Stimulated activated CD4-positive, alpha-beta T cell treated with anti-CD3 and anti-CD28 coated beads, Interleukin-1b, Interleukin-23, amount 100 ng/mL, for 1 hour (primary cell): ENCODE measurements at regions not wholly inside any gene's neighbourhood (a gene's known extent, or its start where the extent isn't known, plus 50 kb on each side); places are given as distances from the start of the nearest gene placed in this dataset.
"Not testable (repeated sequence)": the region's sequence is repeated elsewhere in the genome, so short reads cannot be mapped to it uniquely, and the experiment has no call there.

Experiments used
- DNase-seq, 2 donors: peaks; one replicate each; pipeline ENCODE4 v3.0.0-alpha.2; 2020; ENCODE audit warnings: low read depth in 2 of 2

DNA sequence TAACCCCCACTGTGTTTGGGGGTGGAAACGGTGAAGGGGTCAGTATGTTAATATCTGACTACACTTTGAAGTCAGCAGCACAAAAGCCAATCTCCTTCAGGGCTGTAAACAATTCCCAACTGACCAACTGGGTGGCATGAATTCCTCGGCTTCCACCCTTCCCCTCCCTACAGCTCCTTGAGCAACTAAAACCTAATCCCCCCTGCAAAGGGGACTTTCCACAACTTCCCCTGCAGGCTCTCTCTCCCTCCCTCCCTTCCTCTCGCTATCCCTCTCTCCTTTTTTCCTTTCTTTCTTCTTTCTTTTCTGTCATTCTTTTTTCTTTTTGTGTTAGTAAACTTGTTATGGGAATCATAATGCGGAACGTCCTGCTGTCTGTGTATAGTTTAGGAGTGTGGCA is 65.1 kb upstream of the PTCH1 start:
- no peak for DNase-seq

DNA sequence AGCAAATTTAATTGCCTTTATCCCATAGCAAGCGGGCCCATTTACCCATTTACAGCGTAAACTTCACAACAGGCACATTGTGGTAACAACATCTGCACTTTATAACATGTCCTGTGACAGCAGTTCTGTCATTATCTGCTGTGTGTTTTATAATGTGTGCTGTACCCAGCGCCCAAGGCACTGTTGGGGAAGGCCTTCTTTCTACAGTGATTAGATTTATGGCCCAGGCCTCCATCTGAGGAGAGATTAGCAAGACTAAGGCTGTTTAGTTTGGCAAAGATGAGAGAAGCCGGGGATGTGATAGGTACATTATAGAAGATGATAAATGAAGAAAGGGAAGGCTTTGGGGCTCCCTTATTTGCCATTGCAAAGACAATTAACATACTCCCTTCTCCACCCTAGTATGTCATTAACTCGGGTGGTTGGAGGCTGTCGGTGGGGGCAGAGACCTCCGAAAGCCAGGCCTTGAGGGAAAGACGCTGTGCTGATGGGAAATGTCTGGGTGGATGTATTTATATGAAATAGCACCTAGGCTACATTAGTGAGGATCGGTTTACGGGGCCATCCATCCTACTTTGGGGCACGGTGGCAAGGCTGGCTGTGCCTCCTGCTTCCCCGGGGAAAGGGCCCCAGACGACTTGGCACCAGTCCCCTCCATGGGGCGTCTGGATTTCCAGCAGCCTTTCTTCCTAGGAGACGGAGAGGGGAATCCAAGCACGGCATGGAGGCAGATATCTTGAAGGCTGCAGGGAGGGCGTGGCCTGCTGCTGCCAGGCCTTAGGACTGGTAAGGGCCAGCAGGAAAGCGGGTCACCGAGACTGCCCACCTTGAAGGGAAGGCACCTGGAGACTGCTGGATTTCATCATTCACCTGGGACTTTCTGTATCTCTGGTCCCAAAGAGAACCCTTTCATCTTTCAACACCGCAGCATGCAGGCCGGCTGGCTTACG is 64.3 kb upstream of the PTCH1 start:
- no peak for DNase-seq

DNA sequence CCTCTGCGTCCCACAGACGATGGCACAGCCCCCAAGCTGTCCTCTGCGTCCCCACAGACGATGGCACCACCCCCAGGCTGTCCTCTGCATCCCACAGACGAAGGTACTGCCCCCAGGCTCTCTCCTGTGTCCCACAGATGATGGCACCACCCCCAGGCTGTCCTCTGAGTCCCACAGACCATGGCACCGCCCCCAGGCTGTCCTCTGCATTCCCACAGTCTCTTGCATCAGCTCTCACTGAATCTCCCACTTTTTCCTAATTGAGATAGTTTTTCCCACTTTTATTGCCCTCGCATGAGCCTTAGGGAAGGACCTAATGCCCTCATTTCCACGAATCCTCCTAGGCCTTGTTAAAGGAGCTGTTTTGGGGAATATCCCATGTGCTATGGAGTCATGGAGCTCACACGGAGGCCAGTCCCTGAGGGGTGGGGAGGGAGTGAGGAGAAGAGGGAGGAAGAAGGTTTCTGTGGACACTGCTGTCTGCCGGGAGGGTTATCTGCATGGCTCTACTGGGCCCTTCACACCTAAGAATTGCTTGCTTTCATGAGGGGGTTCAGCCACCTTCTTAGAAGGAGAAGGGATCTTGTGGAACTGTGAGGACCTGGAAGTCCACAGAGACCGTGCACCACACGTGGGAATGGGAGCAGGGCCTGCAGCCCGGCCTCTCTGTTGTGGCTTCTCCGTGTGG is 58.2 kb upstream of the PTCH1 start:
- no peak for DNase-seq

DNA sequence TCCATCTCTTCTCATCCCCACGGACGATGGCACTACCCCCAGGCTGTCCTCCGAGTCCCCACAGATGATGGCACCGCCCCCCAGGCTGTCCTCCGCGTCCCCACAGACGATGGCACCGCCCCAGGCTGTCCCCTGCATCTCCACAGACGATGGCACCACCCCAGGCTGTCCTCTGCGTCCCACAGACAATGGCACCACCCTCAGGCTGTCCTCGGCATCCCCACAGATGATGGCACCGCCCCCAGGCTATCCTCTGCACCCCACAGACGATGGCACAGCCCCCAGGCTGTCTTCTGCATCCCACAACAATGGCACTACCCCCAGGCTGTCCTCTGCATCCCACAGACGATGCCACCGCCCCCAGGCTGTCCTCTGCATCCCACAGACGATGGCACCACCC is 57.4 kb upstream of the PTCH1 start:
- DNase-seq: no peak

DNA sequence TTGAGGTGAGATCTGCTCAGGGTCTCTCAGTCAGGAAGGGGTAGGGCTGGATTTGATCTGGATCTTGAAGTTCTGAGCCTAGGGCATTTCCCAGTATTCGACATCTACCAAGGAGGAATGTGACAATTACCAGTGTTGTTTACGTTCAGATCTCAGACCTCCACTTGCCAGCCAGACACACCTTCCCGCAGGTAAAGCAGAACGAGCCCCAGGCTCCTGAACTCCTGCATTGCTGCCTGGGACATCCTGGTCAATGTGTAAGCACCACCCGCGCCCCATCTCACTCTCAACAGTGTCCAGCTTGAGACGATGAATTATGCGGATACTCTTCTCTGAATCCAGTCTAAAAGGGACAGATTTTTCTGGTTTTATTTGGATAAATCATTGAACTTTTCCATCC is 56.7 kb upstream of the PTCH1 start:
- no peak for DNase-seq

DNA sequence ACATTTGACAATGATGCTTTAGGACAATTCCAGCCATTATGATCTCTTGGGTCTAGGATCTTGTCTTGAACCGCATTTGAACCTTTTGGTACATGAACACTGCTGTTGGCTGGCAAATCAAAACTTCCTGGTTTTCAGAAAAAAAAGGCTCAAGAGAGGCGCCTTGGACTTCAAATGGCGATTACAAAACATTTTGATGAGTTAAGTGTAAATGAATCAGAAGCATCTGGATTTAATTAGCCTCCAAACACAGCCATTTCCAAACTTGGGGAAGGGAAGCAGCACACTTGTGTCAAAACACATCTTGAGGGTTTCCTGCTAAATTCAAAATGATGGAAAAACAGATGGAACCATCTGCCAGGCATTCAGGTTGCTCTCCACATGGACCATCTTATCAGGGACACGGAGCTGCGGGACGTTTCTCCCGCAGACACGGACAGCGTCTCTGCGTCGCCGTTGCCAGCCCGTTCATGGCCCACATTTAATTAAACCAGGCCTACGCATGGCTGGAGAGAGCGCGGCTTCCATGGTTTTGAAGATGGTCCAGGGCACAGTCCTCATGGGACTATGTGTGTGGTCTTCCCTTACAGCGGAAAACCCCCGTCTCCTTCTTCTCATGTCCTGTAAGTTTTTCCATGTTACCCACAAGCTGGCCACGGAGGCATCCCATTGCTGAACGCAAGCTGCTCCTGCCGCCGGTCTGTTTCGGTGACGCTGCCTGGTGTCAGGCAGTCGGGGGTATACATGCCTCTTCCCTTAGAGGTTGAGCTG is 55.8 kb upstream of the PTCH1 start:
- DNase-seq: no peak

DNA sequence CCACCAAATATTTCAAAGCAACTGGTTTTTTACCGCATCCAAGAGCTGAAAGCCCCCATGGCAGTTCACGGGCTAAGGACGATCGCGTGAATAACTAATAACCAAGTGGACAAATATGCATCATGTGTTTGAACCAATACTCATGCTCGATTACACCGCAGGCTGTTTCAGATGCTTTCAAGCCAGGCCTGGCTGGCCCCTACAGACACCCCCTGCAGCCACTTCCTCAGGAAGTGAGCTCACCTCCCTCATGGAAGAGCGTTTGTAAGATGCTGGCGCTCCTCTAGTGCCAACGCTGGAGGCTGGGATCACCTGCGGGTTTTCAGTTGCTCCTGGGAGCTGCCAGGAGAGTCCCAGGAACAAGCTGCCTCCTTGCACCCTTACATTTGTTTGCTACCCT is 53.9 kb upstream of the PTCH1 start:
- DNase-seq: no peak

DNA sequence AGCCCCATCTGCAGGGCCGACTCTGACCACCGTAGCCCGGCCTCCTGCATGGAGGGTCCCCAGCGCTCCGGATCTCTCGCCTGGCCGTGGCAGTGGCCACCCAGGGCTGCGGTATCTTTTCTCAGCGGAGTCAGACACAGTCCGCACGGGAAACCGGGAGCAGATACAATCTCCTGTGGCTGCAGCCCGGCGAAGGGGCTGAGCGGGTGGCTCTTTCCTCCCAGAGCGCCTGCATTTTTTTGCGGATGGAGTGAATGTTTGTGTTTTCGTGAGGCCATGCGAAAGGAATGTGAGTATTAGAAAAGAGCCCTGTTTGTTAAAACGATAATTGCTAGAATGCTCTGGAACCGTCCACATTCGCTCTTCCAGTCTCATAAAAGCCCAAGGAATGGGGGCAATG is 53.4 kb upstream of the PTCH1 start:
- no peak for DNase-seq

DNA sequence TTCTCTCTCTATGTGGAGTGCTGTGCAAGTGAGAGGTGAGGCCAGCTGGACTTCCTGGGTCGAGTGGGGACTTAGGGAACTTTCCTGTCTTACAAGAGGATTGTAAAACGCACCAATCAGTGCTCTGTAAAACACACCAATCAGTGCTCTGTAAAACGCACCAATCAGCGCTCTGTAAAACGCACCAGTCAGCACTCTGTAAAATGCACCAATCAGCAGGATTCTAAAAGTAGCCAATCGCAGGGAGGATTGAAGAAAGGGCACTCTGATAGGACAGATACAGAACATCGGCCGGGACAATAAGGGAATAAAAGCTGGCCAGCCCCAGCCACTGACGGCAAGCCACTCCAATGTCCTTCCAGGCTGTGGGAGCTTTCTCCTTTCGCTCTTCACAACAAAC is 52.0 kb upstream of the PTCH1 start:
- DNase-seq: not testable (repeated sequence)
